ENCODE measurements at regions not wholly inside any gene's neighbourhood (a gene's known extent, or its start where the extent isn't known, plus 50 kb on each side); places are given as distances from the start of the nearest gene placed in this dataset.

- no peaks in the 10 kb centered on the region for H3K36me3 ChIP-seq (replicated peaks in 1 of 2; ENCODE audit: control extremely low read depth in 1 of 2, control insufficient read depth in 1 of 2, extremely low read depth in 1 of 2, insufficient read depth in 2 of 2, low read length in 1 of 2)
- TF ChIP-seq EZH2 (IDR thresholded peaks at IDR 0.05; ENCODE audit: borderline replicate concordance, insufficient read depth, low read depth, low read length, poor library complexity, severe bottlenecking) (no peak), CTCF (IDR thresholded peaks at IDR 0.05) (no peak)
- H3K9me3 Mint-ChIP-seq (ENCODE audit: insufficient read depth): no peaks in the 10 kb centered on the region
- peaks cover 0 to 4% (median 0%) of the 10 kb centered on the region in 4 experiments for H3K27me3 ChIP-seq (replicated peaks in 1 of 4; ENCODE audit: control extremely low read depth in 1 of 4, control insufficient read depth in 3 of 4, insufficient read depth in 4 of 4, low read length in 3 of 4)
- no peaks in the 10 kb centered on the region for H3K4me1 Mint-ChIP-seq
- H3K9me3 ChIP-seq (ENCODE audit: control extremely low read depth in 1 of 3, control insufficient read depth in 2 of 3, insufficient read depth in 1 of 3, low read length in 2 of 3): no peaks in the 10 kb centered on the region
- no peak overlapping the region for H3K27ac ChIP-seq (ENCODE audit: low read length in 2 of 2)
- ChIA-PET CTCF (interaction anchor here (0.5 to 0.8 kb wide), 2 partner anchors 10 to 17 kb away, joined by 3 read pairs; no protein-coding TSS in a partner anchor), POLR2A (no interaction called here)
- H2AFZ ChIP-seq (ENCODE audit: insufficient read depth, low read depth, low read length, poor library complexity, severe bottlenecking): no peak overlapping the region
- no peak overlapping the region for H3K4me3 ChIP-seq (ENCODE audit: control extremely low read depth in 1 of 5, extremely low read depth in 1 of 5, insufficient read depth in 1 of 5, low read depth in 2 of 5, low read length in 4 of 5)
- H3K27ac Mint-ChIP-seq: no peak overlapping the region
- ATAC-seq (ENCODE audit: low read depth): no peak
- H3K9ac ChIP-seq (ENCODE audit: low read length): no peak overlapping the region
- H3K27me3 Mint-ChIP-seq: peaks cover 36% of the 10 kb centered on the region
- no peak overlapping the region for H3K4me2 ChIP-seq (replicated peaks; ENCODE audit: low read depth, low read length, poor library complexity, severe bottlenecking)
- no peaks in the 10 kb centered on the region for H3K4me1 ChIP-seq (ENCODE audit: control insufficient read depth in 2 of 2, insufficient read depth in 2 of 2, low read length in 2 of 2)
- 100% methylated on average over 3 of the region's 3 CpGs for WGBS (ENCODE audit: insufficient coverage)
- no peaks in the 10 kb centered on the region for H3K79me2 ChIP-seq (ENCODE audit: control insufficient read depth, insufficient read depth, low read length)
- no peak overlapping the region for H3K4me3 Mint-ChIP-seq
- H4K20me1 ChIP-seq (ENCODE audit: control insufficient read depth, insufficient read depth, low read length, poor library complexity, severe bottlenecking): no peaks in the 10 kb centered on the region
- no peak for DNase-seq
- intact Hi-C loops (cut with micrococcal nuclease): no loop called here
Observed at GRCh38 chr3:150242220-150242936, 165.7 kb upstream of the TSC22D2 start.

GRCh38 chr3:150240891-150241290, 167.2 kb upstream of the TSC22D2 start:
- Histone ChIP-seq H3K4me1 (ENCODE audit: control insufficient read depth in 2 of 2, insufficient read depth in 2 of 2, low read length in 2 of 2) (no peaks in the 10 kb centered on the region), H3K4me2 (replicated peaks; ENCODE audit: low read depth, low read length, poor library complexity, severe bottlenecking) (no peak overlapping the region), H3K27ac (ENCODE audit: low read length in 2 of 2) (no peak overlapping the region), H3K4me3 (ENCODE audit: control extremely low read depth in 1 of 5, extremely low read depth in 1 of 5, insufficient read depth in 1 of 5, low read depth in 2 of 5, low read length in 4 of 5) (no peak overlapping the region), H3K79me2 (ENCODE audit: control insufficient read depth, insufficient read depth, low read length) (no peaks in the 10 kb centered on the region), H3K9me3 (ENCODE audit: control extremely low read depth in 1 of 3, control insufficient read depth in 2 of 3, insufficient read depth in 1 of 3, low read length in 2 of 3) (no peaks in the 10 kb centered on the region), H3K9ac (ENCODE audit: low read length) (no peak overlapping the region), H2AFZ (ENCODE audit: insufficient read depth, low read depth, low read length, poor library complexity, severe bottlenecking) (no peak overlapping the region), H3K36me3 (replicated peaks in 1 of 2; ENCODE audit: control extremely low read depth in 1 of 2, control insufficient read depth in 1 of 2, extremely low read depth in 1 of 2, insufficient read depth in 2 of 2, low read length in 1 of 2) (no peaks in the 10 kb centered on the region), H4K20me1 (ENCODE audit: control insufficient read depth, insufficient read depth, low read length, poor library complexity, severe bottlenecking) (no peaks in the 10 kb centered on the region), H3K27me3 (replicated peaks in 1 of 4; ENCODE audit: control extremely low read depth in 1 of 4, control insufficient read depth in 3 of 4, insufficient read depth in 4 of 4, low read length in 3 of 4) (peaks cover 0 to 4% (median 0%) of the 10 kb centered on the region in 4 experiments)
- Mint-ChIP-seq H3K4me1 (no peaks in the 10 kb centered on the region), H3K27ac (no peak overlapping the region), H3K4me3 (no peak overlapping the region), H3K27me3 (peaks cover 30% of the 10 kb centered on the region), H3K9me3 (ENCODE audit: insufficient read depth) (no peaks in the 10 kb centered on the region)
- TF ChIP-seq CTCF (IDR thresholded peaks at IDR 0.05) (no peak), EZH2 (IDR thresholded peaks at IDR 0.05; ENCODE audit: borderline replicate concordance, insufficient read depth, low read depth, low read length, poor library complexity, severe bottlenecking) (no peak)
- ATAC-seq (ENCODE audit: low read depth) (no peak), DNase-seq (no peak)
- no CpG with 5 or more reads among the region's 2 CpGs for WGBS (ENCODE audit: insufficient coverage)
- POLR2A ChIA-PET: no interaction called here
- intact Hi-C loops (cut with micrococcal nuclease): no loop called here
- CTCF ChIA-PET: interaction anchor here (1.1 kb wide), 1 partner anchor 20 kb away, joined by 4 read pairs; no protein-coding TSS in a partner anchor
